ENCODE measurements at regions not wholly inside any gene's neighbourhood (a gene's known extent, or its start where the extent isn't known, plus 50 kb on each side); places are given as distances from the start of the nearest gene placed in this dataset.
"Not testable (repeated sequence)": the region's sequence is repeated elsewhere in the genome, so short reads cannot be mapped to it uniquely, and the experiment has no call there.

DNA sequence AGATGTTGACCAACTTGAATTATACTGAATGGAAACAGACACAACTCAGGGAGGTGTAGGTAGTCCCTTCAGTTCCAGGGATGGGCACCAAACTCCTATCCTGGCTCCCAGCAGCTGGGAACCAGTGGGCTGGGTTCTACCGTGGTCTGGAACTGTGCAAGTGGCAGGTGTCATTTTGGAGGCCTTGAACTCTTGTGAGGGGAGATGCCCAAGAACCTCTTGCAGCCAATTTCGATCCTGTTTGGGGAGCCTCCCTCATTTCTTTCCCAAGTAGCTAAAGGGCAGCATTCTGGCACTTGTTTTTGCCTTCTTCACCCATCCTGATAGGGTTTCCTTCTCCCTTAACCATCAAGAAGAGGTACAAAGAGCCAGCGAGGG lies 200.2 kb downstream of the ANKRD30B start:
- Histone ChIP-seq H3K4me2 (ENCODE audit: low read depth, low read length, poor library complexity, severe bottlenecking) (no peak overlapping the region), H4K20me1 (ENCODE audit: insufficient read depth, low read length, poor library complexity, severe bottlenecking) (no peaks in the 10 kb centered on the region), H3K9me3 (ENCODE audit: insufficient read depth, low read depth, low read length) (no peaks in the 10 kb centered on the region), H2AFZ (ENCODE audit: low read length) (no peak overlapping the region), H3K9ac (ENCODE audit: low read depth, low read length, poor library complexity, severe bottlenecking) (no peak overlapping the region), H3K79me2 (ENCODE audit: insufficient read depth, low read length) (no peaks in the 10 kb centered on the region), H3K4me1 (ENCODE audit: insufficient read depth, low read length, poor library complexity, severe bottlenecking) (no peaks in the 10 kb centered on the region), H3K4me3 (ENCODE audit: low read length, poor library complexity, severe bottlenecking) (no peak overlapping the region), H3F3A (ENCODE audit: low read depth) (no peaks in the 10 kb centered on the region), H3K9me2 (replicated peaks; ENCODE audit: low read depth, low read length) (no peaks in the 10 kb centered on the region), H3K27me3 (ENCODE audit: insufficient read depth, low read length, poor library complexity, severe bottlenecking) (no peaks in the 10 kb centered on the region), H3K36me3 (ENCODE audit: insufficient read depth, low read length) (no peaks in the 10 kb centered on the region)
- no peak for TF ChIP-seq EZH2phosphoT487 (IDR thresholded peaks at IDR 0.05; ENCODE audit: borderline replicate concordance)
- TF ChIP-seq, protein P1, sequence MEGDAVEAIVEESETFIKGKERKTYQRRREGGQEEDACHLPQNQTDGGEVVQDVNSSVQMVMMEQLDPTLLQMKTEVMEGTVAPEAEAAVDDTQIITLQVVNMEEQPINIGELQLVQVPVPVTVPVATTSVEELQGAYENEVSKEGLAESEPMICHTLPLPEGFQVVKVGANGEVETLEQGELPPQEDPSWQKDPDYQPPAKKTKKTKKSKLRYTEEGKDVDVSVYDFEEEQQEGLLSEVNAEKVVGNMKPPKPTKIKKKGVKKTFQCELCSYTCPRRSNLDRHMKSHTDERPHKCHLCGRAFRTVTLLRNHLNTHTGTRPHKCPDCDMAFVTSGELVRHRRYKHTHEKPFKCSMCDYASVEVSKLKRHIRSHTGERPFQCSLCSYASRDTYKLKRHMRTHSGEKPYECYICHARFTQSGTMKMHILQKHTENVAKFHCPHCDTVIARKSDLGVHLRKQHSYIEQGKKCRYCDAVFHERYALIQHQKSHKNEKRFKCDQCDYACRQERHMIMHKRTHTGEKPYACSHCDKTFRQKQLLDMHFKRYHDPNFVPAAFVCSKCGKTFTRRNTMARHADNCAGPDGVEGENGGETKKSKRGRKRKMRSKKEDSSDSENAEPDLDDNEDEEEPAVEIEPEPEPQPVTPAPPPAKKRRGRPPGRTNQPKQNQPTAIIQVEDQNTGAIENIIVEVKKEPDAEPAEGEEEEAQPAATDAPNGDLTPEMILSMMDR (conservative IDR thresholded peaks at IDR 0.05; ENCODE audit: low read length), result no peak

DNA sequence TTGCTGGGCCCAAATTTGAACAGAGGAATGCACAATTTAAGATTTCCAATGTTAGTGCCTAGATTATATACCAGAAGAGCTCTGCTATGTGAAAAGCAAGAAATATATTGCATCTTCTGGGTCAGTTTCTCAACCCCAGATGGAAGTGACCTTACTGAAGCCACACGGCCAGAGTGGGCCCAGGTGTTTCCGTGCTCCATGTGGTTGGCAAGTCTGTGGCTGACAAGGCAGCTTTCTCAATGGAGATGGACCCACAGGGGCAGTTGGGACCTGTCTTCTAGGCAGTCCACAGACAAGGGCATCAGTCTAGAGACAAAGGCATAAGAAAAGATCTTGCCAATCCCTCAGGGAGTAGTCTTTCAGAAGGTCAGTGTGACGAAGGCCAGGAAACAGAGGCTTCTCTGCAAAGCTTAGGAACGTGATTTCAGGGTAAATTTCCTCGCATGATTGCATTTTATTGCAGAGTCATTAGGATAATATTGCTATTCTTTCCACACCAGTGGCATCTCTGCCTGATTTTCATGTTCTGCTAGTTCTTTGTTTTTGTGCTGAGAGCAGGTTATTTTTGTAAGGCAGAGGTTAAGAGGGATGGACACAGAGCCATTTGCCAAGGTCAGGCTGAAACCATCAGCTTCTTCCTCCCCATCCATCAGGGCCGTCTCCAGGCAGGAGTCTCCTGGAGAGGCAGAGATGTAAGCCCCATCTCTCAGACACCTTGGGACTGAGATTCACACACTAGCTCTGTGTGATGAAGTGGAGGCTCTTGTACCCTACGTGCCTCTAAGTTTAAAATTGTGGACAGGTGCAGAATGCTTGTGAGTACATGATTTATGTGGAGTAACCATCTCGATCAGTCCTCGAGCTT lies 202.1 kb downstream of the ANKRD30B start:
- no peaks in the 10 kb centered on the region for H4K20me1 ChIP-seq (ENCODE audit: insufficient read depth, low read length, poor library complexity, severe bottlenecking)
- H2AFZ ChIP-seq (ENCODE audit: low read length), result no peak overlapping the region
- H3K4me2 ChIP-seq (ENCODE audit: low read depth, low read length, poor library complexity, severe bottlenecking), result no peak overlapping the region
- H3K9me2 ChIP-seq (replicated peaks; ENCODE audit: low read depth, low read length), result no peaks in the 10 kb centered on the region
- H3K36me3 ChIP-seq (ENCODE audit: insufficient read depth, low read length), result no peaks in the 10 kb centered on the region
- H3K4me3 ChIP-seq (ENCODE audit: low read length, poor library complexity, severe bottlenecking), result no peak overlapping the region
- no peaks in the 10 kb centered on the region for H3F3A ChIP-seq (ENCODE audit: low read depth)
- H3K9me3 ChIP-seq (ENCODE audit: insufficient read depth, low read depth, low read length), result no peaks in the 10 kb centered on the region
- no peak for TF ChIP-seq EZH2phosphoT487 (IDR thresholded peaks at IDR 0.05; ENCODE audit: borderline replicate concordance)
- TF ChIP-seq, protein P1 (conservative IDR thresholded peaks at IDR 0.05; ENCODE audit: low read length), result no peak
- no peaks in the 10 kb centered on the region for H3K27me3 ChIP-seq (ENCODE audit: insufficient read depth, low read length, poor library complexity, severe bottlenecking)
- H3K79me2 ChIP-seq (ENCODE audit: insufficient read depth, low read length), result no peaks in the 10 kb centered on the region
- H3K9ac ChIP-seq (ENCODE audit: low read depth, low read length, poor library complexity, severe bottlenecking), result no peak overlapping the region
- no peaks in the 10 kb centered on the region for H3K4me1 ChIP-seq (ENCODE audit: insufficient read depth, low read length, poor library complexity, severe bottlenecking)

GRCh38 chr18:14952444-14953077 lies 204.6 kb downstream of the ANKRD30B start:
- H4K20me1 ChIP-seq (ENCODE audit: insufficient read depth, low read length, poor library complexity, severe bottlenecking); H3K4me1 ChIP-seq (ENCODE audit: insufficient read depth, low read length, poor library complexity, severe bottlenecking); H3K4me3 ChIP-seq (ENCODE audit: low read length, poor library complexity, severe bottlenecking); H3K27me3 ChIP-seq (ENCODE audit: insufficient read depth, low read length, poor library complexity, severe bottlenecking); H3K9me2 ChIP-seq (replicated peaks; ENCODE audit: low read depth, low read length); H3K79me2 ChIP-seq (ENCODE audit: insufficient read depth, low read length); H3K9ac ChIP-seq (ENCODE audit: low read depth, low read length, poor library complexity, severe bottlenecking); H3K36me3 ChIP-seq (ENCODE audit: insufficient read depth, low read length); H3K9me3 ChIP-seq (ENCODE audit: insufficient read depth, low read depth, low read length); H3K4me2 ChIP-seq (ENCODE audit: low read depth, low read length, poor library complexity, severe bottlenecking); H2AFZ ChIP-seq (ENCODE audit: low read length); H3F3A ChIP-seq (ENCODE audit: low read depth): not testable (repeated sequence)

Data from Loucy (cell line).